ENCODE measurements at regions not wholly inside any gene's neighbourhood (a gene's known extent, or its start where the extent isn't known, plus 50 kb on each side); places are given as distances from the start of the nearest gene placed in this dataset.

DNA sequence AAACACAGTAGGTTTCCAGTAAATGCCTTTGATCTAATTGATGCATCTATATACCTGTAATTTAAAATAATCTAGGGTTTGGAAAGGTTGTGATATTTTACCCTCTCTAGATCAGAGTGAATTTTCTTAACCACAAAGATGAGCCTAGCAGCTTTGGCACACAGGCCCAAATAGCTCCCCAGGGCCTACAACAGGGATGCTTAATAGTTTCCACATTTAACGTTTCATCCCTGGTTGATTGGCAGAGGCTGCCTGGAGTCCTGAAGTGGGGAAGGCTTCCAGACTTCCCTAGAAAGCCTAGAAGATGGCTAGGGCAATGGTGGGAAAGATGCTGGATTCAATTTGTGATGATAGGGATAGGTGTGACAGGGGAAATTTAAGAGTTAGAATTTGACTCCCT, 206.6 kb downstream of the NSG2 start:
- H3K4me3 ChIP-seq (ENCODE audit: low read depth, low read length), result no peak overlapping the region
- DNase-seq (ENCODE audit: low read depth), result no peak

GRCh38 chr5:174259696-174260420, 214.4 kb downstream of the NSG2 start:
- TF ChIP-seq, protein P1, sequence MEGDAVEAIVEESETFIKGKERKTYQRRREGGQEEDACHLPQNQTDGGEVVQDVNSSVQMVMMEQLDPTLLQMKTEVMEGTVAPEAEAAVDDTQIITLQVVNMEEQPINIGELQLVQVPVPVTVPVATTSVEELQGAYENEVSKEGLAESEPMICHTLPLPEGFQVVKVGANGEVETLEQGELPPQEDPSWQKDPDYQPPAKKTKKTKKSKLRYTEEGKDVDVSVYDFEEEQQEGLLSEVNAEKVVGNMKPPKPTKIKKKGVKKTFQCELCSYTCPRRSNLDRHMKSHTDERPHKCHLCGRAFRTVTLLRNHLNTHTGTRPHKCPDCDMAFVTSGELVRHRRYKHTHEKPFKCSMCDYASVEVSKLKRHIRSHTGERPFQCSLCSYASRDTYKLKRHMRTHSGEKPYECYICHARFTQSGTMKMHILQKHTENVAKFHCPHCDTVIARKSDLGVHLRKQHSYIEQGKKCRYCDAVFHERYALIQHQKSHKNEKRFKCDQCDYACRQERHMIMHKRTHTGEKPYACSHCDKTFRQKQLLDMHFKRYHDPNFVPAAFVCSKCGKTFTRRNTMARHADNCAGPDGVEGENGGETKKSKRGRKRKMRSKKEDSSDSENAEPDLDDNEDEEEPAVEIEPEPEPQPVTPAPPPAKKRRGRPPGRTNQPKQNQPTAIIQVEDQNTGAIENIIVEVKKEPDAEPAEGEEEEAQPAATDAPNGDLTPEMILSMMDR (IDR thresholded peaks at IDR 0.05; ENCODE audit: low read depth, low read length, missing control alignments), result no peak
- DNase-seq (ENCODE audit: low read depth), result no peak
- no peak overlapping the region for H3K4me3 ChIP-seq (ENCODE audit: low read depth, low read length)

More for the DNA sequence above, 206.6 kb downstream of the NSG2 start:
- TF ChIP-seq, protein P1 (IDR thresholded peaks at IDR 0.05; ENCODE audit: low read depth, low read length, missing control alignments), result no peak

DNA sequence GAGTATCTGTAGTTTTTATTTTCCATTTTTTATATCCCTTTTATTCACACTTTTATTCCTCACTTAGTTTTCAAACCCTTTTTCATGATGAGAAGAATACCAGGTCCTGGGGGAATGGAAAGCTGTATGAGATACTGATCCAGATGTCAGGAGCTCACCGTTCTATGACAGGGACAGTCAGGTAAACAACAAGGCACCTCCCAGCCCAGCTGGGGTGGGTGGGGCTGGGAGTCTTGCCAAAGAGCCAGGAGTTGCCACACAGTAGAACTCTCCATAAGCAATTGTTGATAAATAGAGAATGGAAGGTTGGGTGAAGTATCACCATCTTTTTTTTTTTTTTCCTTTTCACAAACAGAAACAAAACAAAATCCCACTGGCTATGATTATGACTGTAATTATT, 225.8 kb downstream of the NSG2 start:
- TF ChIP-seq, protein P1 (IDR thresholded peaks at IDR 0.05; ENCODE audit: low read depth, low read length, missing control alignments), result no peak
- no peak for DNase-seq (ENCODE audit: low read depth)
- no peak overlapping the region for H3K4me3 ChIP-seq (ENCODE audit: low read depth, low read length)

GRCh38 chr5:174272671-174273070, 227.2 kb downstream of the NSG2 start:
- TF ChIP-seq, protein P1 (IDR thresholded peaks at IDR 0.05; ENCODE audit: low read depth, low read length, missing control alignments), result no peak
- DNase-seq (ENCODE audit: low read depth), result no peak
- H3K4me3 ChIP-seq (ENCODE audit: low read depth, low read length), result no peak overlapping the region

- DNase-seq (ENCODE audit: low read depth), result peak; percentile 75
- TF ChIP-seq, protein P1 (IDR thresholded peaks at IDR 0.05; ENCODE audit: low read depth, low read length, missing control alignments), result no peak
- H3K4me3 ChIP-seq (ENCODE audit: low read depth, low read length), result no peak overlapping the region
These were observed 227.8 kb downstream of the NSG2 start for GRCh38 chr5:174273325-174273724.

GRCh38 chr5:174275959-174276358, 230.5 kb downstream of the NSG2 start:
- TF ChIP-seq, protein P1 (IDR thresholded peaks at IDR 0.05; ENCODE audit: low read depth, low read length, missing control alignments), result no peak
- DNase-seq (ENCODE audit: low read depth), result no peak
- H3K4me3 ChIP-seq (ENCODE audit: low read depth, low read length), result no peak overlapping the region

All from GM12864 (cell line).